ENCODE measurements at regions not wholly inside any gene's neighbourhood (a gene's known extent, or its start where the extent isn't known, plus 50 kb on each side); places are given as distances from the start of the nearest gene placed in this dataset.

DNA sequence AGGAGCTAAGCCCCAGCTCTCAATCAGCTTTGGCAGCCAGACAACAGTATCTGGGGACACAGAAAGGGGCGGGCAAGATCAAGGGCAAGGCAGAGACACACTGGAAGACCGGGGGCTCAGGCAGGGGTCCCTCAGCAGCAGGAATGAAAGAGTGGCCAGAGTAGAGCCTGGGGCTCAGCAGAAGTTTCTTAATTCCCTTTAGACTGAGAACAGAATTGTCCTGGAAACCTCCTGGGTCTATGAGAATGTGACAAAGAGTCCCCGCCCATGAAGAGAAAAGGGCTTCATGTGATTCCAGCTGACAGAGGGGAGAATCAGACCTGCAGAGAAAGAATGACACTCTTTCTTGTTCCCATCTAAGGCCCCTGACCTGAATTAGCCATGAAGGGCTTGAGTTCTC, 95.2 kb upstream of the CTNNB1 start:
- no peak overlapping the region for H3K9ac ChIP-seq (ENCODE audit: low read length in 2 of 2)
- no peak overlapping the region for H3K27ac ChIP-seq (ENCODE audit: low read length)
- H3K4me1 ChIP-seq (ENCODE audit: control insufficient read depth, insufficient read depth, low read length), result no peaks in the 10 kb centered on the region
- no peaks in the 10 kb centered on the region for H3K27me3 ChIP-seq (ENCODE audit: control insufficient read depth in 1 of 2, insufficient read depth in 2 of 2, low read length in 2 of 2)
- H3K4me3 ChIP-seq (ENCODE audit: low read length in 2 of 2), result no peak overlapping the region
- H3K9me3 ChIP-seq (ENCODE audit: control insufficient read depth in 2 of 2, low read length in 2 of 2), result no peaks in the 10 kb centered on the region
- H3K36me3 ChIP-seq (ENCODE audit: control insufficient read depth in 2 of 2, insufficient read depth in 2 of 2, low read length in 2 of 2), result no peaks in the 10 kb centered on the region

GRCh38 chr3:41106691-41107090, 92.6 kb upstream of the CTNNB1 start:
- Histone ChIP-seq H3K9ac (ENCODE audit: low read length in 2 of 2) (no peak overlapping the region), H3K4me1 (ENCODE audit: control insufficient read depth, insufficient read depth, low read length) (no peaks in the 10 kb centered on the region), H3K27me3 (ENCODE audit: control insufficient read depth in 1 of 2, insufficient read depth in 2 of 2, low read length in 2 of 2) (no peaks in the 10 kb centered on the region), H3K27ac (ENCODE audit: low read length) (no peak overlapping the region), H3K9me3 (ENCODE audit: control insufficient read depth in 2 of 2, low read length in 2 of 2) (no peaks in the 10 kb centered on the region), H3K36me3 (ENCODE audit: control insufficient read depth in 2 of 2, insufficient read depth in 2 of 2, low read length in 2 of 2) (no peaks in the 10 kb centered on the region), H3K4me3 (ENCODE audit: low read length in 2 of 2) (no peak overlapping the region)

- no peak overlapping the region for H3K9ac ChIP-seq (ENCODE audit: low read length in 2 of 2)
- H3K36me3 ChIP-seq (ENCODE audit: control insufficient read depth in 2 of 2, insufficient read depth in 2 of 2, low read length in 2 of 2), result no peaks in the 10 kb centered on the region
- H3K9me3 ChIP-seq (ENCODE audit: control insufficient read depth in 2 of 2, low read length in 2 of 2), result no peaks in the 10 kb centered on the region
- H3K27me3 ChIP-seq (ENCODE audit: control insufficient read depth in 1 of 2, insufficient read depth in 2 of 2, low read length in 2 of 2), result no peaks in the 10 kb centered on the region
- H3K4me1 ChIP-seq (ENCODE audit: control insufficient read depth, insufficient read depth, low read length), result no peaks in the 10 kb centered on the region
- no peak overlapping the region for H3K27ac ChIP-seq (ENCODE audit: low read length)
- no peak overlapping the region for H3K4me3 ChIP-seq (ENCODE audit: low read length in 2 of 2)
Observed at GRCh38 chr3:41111011-41111410, 88.3 kb upstream of the CTNNB1 start.

- Histone ChIP-seq H3K4me1 (ENCODE audit: control insufficient read depth, insufficient read depth, low read length) (no peaks in the 10 kb centered on the region), H3K27ac (ENCODE audit: low read length) (no peak overlapping the region), H3K9me3 (ENCODE audit: control insufficient read depth in 2 of 2, low read length in 2 of 2) (no peaks in the 10 kb centered on the region), H3K9ac (ENCODE audit: low read length in 2 of 2) (no peak overlapping the region), H3K27me3 (ENCODE audit: control insufficient read depth in 1 of 2, insufficient read depth in 2 of 2, low read length in 2 of 2) (no peaks in the 10 kb centered on the region), H3K4me3 (ENCODE audit: low read length in 2 of 2) (no peak overlapping the region), H3K36me3 (ENCODE audit: control insufficient read depth in 2 of 2, insufficient read depth in 2 of 2, low read length in 2 of 2) (no peaks in the 10 kb centered on the region)
Observed at GRCh38 chr3:41112466-41112865, 86.8 kb upstream of the CTNNB1 start.

DNA sequence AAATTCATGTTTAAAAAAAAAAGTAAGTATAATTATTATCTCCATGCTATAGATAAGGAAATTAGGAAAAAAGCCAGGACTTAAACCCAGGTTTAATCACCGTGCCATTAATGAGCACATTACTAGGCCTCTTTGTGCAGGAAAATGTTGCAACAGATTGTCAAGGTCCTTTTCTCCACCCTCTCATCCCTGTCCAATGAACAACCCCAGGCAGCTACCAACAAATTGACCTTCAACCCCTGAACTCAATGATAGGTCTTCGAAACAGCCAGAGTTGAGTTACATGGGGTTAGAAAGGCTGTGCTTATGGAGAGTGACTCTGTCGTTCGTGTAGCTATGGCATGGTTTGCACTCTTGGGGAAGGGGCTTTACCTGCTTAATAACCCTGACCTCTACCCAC, 84.2 kb upstream of the CTNNB1 start:
- H3K4me1 ChIP-seq (ENCODE audit: control insufficient read depth, insufficient read depth, low read length), result no peaks in the 10 kb centered on the region
- H3K27me3 ChIP-seq (ENCODE audit: control insufficient read depth in 1 of 2, insufficient read depth in 2 of 2, low read length in 2 of 2), result no peaks in the 10 kb centered on the region
- no peaks in the 10 kb centered on the region for H3K9me3 ChIP-seq (ENCODE audit: control insufficient read depth in 2 of 2, low read length in 2 of 2)
- no peak overlapping the region for H3K4me3 ChIP-seq (ENCODE audit: low read length in 2 of 2)
- no peak overlapping the region for H3K9ac ChIP-seq (ENCODE audit: low read length in 2 of 2)
- H3K36me3 ChIP-seq (ENCODE audit: control insufficient read depth in 2 of 2, insufficient read depth in 2 of 2, low read length in 2 of 2), result no peaks in the 10 kb centered on the region
- H3K27ac ChIP-seq (ENCODE audit: low read length), result no peak overlapping the region

DNA sequence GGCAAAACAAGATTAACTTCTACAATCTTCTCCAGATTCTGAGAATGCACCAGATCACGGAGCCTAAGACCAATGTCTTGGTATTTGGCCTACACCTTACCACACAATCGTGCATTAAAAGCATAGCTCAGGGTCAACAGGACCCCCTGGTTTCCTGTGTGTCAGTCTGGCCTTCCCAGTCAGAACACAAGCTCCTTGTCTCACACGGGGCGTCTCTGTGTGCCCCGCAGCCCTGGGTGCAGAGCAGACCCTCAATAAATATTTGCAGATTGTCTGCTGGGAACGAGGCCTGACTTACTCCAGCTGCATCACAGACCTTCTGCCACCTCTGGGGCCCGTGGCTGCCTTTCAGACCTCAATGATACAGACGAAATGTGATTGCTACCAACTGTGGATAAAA, 82.5 kb upstream of the CTNNB1 start:
- H3K27me3 ChIP-seq (ENCODE audit: control insufficient read depth in 1 of 2, insufficient read depth in 2 of 2, low read length in 2 of 2), result no peaks in the 10 kb centered on the region
- H3K9ac ChIP-seq (ENCODE audit: low read length in 2 of 2), result no peak overlapping the region
- H3K4me3 ChIP-seq (ENCODE audit: low read length in 2 of 2), result no peak overlapping the region
- no peaks in the 10 kb centered on the region for H3K9me3 ChIP-seq (ENCODE audit: control insufficient read depth in 2 of 2, low read length in 2 of 2)
- H3K4me1 ChIP-seq (ENCODE audit: control insufficient read depth, insufficient read depth, low read length), result peaks cover 7% of the 10 kb centered on the region
- no peak overlapping the region for H3K27ac ChIP-seq (ENCODE audit: low read length)
- H3K36me3 ChIP-seq (ENCODE audit: control insufficient read depth in 2 of 2, insufficient read depth in 2 of 2, low read length in 2 of 2), result no peaks in the 10 kb centered on the region

- Histone ChIP-seq H3K36me3 (ENCODE audit: control insufficient read depth in 2 of 2, insufficient read depth in 2 of 2, low read length in 2 of 2) (no peaks in the 10 kb centered on the region), H3K27ac (ENCODE audit: low read length) (no peak overlapping the region), H3K9ac (ENCODE audit: low read length in 2 of 2) (no peak overlapping the region), H3K9me3 (ENCODE audit: control insufficient read depth in 2 of 2, low read length in 2 of 2) (no peaks in the 10 kb centered on the region), H3K27me3 (ENCODE audit: control insufficient read depth in 1 of 2, insufficient read depth in 2 of 2, low read length in 2 of 2) (no peaks in the 10 kb centered on the region), H3K4me3 (ENCODE audit: low read length in 2 of 2) (no peak overlapping the region), H3K4me1 (ENCODE audit: control insufficient read depth, insufficient read depth, low read length) (peaks cover 7% of the 10 kb centered on the region)
Observed at GRCh38 chr3:41117398-41117870, 81.9 kb upstream of the CTNNB1 start.

- H3K9ac ChIP-seq (ENCODE audit: low read length in 2 of 2), result no peak overlapping the region
- peaks cover 7% of the 10 kb centered on the region for H3K4me1 ChIP-seq (ENCODE audit: control insufficient read depth, insufficient read depth, low read length)
- H3K4me3 ChIP-seq (ENCODE audit: low read length in 2 of 2), result no peak overlapping the region
- no peaks in the 10 kb centered on the region for H3K9me3 ChIP-seq (ENCODE audit: control insufficient read depth in 2 of 2, low read length in 2 of 2)
- no peak overlapping the region for H3K27ac ChIP-seq (ENCODE audit: low read length)
- H3K27me3 ChIP-seq (ENCODE audit: control insufficient read depth in 1 of 2, insufficient read depth in 2 of 2, low read length in 2 of 2), result no peaks in the 10 kb centered on the region
- H3K36me3 ChIP-seq (ENCODE audit: control insufficient read depth in 2 of 2, insufficient read depth in 2 of 2, low read length in 2 of 2), result no peaks in the 10 kb centered on the region
Observed at GRCh38 chr3:41118461-41119390, 80.6 kb upstream of the CTNNB1 start.

GRCh38 chr3:41120460-41120859, 78.8 kb upstream of the CTNNB1 start:
- no peak overlapping the region for H3K27ac ChIP-seq (ENCODE audit: low read length)
- no peak overlapping the region for H3K9ac ChIP-seq (ENCODE audit: low read length in 2 of 2)
- peaks cover 4 to 6% of the 10 kb centered on the region in 2 donors for H3K9me3 ChIP-seq (ENCODE audit: control insufficient read depth in 2 of 2, low read length in 2 of 2)
- no peaks in the 10 kb centered on the region for H3K27me3 ChIP-seq (ENCODE audit: control insufficient read depth in 1 of 2, insufficient read depth in 2 of 2, low read length in 2 of 2)
- H3K36me3 ChIP-seq (ENCODE audit: control insufficient read depth in 2 of 2, insufficient read depth in 2 of 2, low read length in 2 of 2), result no peaks in the 10 kb centered on the region
- peaks cover 7% of the 10 kb centered on the region for H3K4me1 ChIP-seq (ENCODE audit: control insufficient read depth, insufficient read depth, low read length)
- no peak overlapping the region for H3K4me3 ChIP-seq (ENCODE audit: low read length in 2 of 2)

- Histone ChIP-seq H3K36me3 (ENCODE audit: control insufficient read depth in 2 of 2, insufficient read depth in 2 of 2, low read length in 2 of 2) (no peaks in the 10 kb centered on the region), H3K9ac (ENCODE audit: low read length in 2 of 2) (no peak overlapping the region), H3K27ac (ENCODE audit: low read length) (no peak overlapping the region)
Observed at GRCh38 chr3:41125258-41125657, 74.0 kb upstream of the CTNNB1 start.

DNA sequence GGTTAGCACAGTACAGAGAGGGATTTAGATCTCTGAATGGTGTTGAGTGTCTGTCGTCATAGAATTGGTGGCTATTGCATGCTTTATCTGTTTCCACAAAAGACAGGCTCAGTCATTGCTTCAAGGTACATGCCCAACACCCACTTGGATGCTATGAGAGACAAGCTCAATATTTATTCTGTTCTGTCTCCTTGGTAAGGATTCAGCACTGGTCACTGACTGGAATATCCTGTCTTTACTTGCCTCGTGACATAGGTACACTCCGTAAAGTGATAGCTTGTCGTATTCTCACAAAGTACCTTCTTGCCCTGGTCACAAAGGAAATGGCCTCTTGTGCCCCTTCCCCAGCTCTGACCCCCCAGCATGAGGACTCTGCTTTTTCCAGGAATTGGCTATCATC, 72.8 kb upstream of the CTNNB1 start:
- Histone ChIP-seq H3K9me3 (ENCODE audit: control insufficient read depth in 2 of 2, low read length in 2 of 2) (peaks cover 11 to 18% of the 10 kb centered on the region in 2 donors), H3K27me3 (ENCODE audit: control insufficient read depth in 1 of 2, insufficient read depth in 2 of 2, low read length in 2 of 2) (no peaks in the 10 kb centered on the region), H3K27ac (ENCODE audit: low read length) (no peak overlapping the region), H3K9ac (ENCODE audit: low read length in 2 of 2) (no peak overlapping the region), H3K36me3 (ENCODE audit: control insufficient read depth in 2 of 2, insufficient read depth in 2 of 2, low read length in 2 of 2) (no peaks in the 10 kb centered on the region), H3K4me1 (ENCODE audit: control insufficient read depth, insufficient read depth, low read length) (peaks cover under 1% of the 10 kb centered on the region), H3K4me3 (ENCODE audit: low read length in 2 of 2) (no peak overlapping the region)

More at GRCh38 chr3:41125258-41125657, 74.0 kb upstream of the CTNNB1 start:
- peaks cover 7% of the 10 kb centered on the region for H3K4me1 ChIP-seq (ENCODE audit: control insufficient read depth, insufficient read depth, low read length)
- H3K4me3 ChIP-seq (ENCODE audit: low read length in 2 of 2), result no peak overlapping the region
- H3K9me3 ChIP-seq (ENCODE audit: control insufficient read depth in 2 of 2, low read length in 2 of 2), result peaks cover 11 to 18% of the 10 kb centered on the region in 2 donors
- no peaks in the 10 kb centered on the region for H3K27me3 ChIP-seq (ENCODE audit: control insufficient read depth in 1 of 2, insufficient read depth in 2 of 2, low read length in 2 of 2)
